ENCODE measurements at regions not wholly inside any gene's neighbourhood (a gene's known extent, or its start where the extent isn't known, plus 50 kb on each side); places are given as distances from the start of the nearest gene placed in this dataset.

- TF ChIP-seq POLR2A (IDR thresholded peaks at IDR 0.05; ENCODE audit: low read depth, low read length), result no peak
- no peak for TF ChIP-seq POLR2AphosphoS5 (IDR thresholded peaks at IDR 0.05; ENCODE audit: low read depth, low read length)
- TF ChIP-seq TAF1 (IDR thresholded peaks at IDR 0.05; ENCODE audit: borderline replicate concordance, low read depth, low read length), result no peak
Measured at GRCh38 chr3:168973206-168973605, 690.3 kb downstream of the MECOM start.
